ENCODE measurements at regions not wholly inside any gene's neighbourhood (a gene's known extent, or its start where the extent isn't known, plus 50 kb on each side); places are given as distances from the start of the nearest gene placed in this dataset.

DNA sequence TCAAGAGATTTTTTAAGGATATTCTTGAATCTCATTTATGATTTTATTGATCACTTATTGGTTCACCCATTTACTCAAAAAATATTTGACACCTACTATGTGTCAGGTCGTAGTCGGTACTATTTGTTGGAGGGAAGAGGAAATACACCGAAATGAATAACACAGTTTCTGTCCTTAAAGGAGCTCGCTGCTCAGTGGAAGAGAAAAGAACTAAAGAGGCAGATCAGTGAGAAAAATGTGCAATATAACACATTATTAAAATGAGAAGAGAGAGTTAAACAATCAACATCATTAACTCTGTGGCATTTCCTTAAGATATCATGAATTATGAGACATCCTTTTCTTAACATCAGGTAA, 56.1 kb upstream of the ADAMTS9 start:
- Histone ChIP-seq H3K4me1 (ENCODE audit: control insufficient read depth in 1 of 2, insufficient read depth in 2 of 2, low read depth in 1 of 2, low read length in 1 of 2) (no peaks in the 10 kb centered on the region; a peak in 1 of 4 replicates), H2AFZ (ENCODE audit: low read depth) (no peak overlapping the region), H3K4me3 (ENCODE audit: low read depth in 2 of 2, low read length in 1 of 2) (no peak overlapping the region), H3K27me3 (ENCODE audit: insufficient read depth) (no peaks in the 10 kb centered on the region), H4K20me1 (ENCODE audit: insufficient read depth) (no peaks in the 10 kb centered on the region), H3K9me2 (no peaks in the 10 kb centered on the region), H3K79me2 (ENCODE audit: insufficient read depth) (no peaks in the 10 kb centered on the region), H3K27ac (ENCODE audit: low read depth in 2 of 2, low read length in 1 of 2) (no peak overlapping the region), H3K9me3 (no peaks in the 10 kb centered on the region), H3F3A (replicated peaks; ENCODE audit: insufficient read depth) (no peaks in the 10 kb centered on the region), H3K9ac (no peak overlapping the region), H3K36me3 (replicated peaks in 1 of 2; ENCODE audit: control insufficient read depth in 1 of 2, insufficient read depth in 2 of 2, low read length in 1 of 2) (no peaks in the 10 kb centered on the region), H3K4me2 (no peak overlapping the region)
- POLR2A ChIA-PET = no interaction called here
- TF ChIP-seq, protein P1, sequence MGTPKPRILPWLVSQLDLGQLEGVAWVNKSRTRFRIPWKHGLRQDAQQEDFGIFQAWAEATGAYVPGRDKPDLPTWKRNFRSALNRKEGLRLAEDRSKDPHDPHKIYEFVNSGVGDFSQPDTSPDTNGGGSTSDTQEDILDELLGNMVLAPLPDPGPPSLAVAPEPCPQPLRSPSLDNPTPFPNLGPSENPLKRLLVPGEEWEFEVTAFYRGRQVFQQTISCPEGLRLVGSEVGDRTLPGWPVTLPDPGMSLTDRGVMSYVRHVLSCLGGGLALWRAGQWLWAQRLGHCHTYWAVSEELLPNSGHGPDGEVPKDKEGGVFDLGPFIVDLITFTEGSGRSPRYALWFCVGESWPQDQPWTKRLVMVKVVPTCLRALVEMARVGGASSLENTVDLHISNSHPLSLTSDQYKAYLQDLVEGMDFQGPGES (IDR thresholded peaks at IDR 0.05; ENCODE audit: low read depth, low read length) = no peak
- TF ChIP-seq GABPA (IDR thresholded peaks at IDR 0.05; ENCODE audit: low read depth) (no peak), TAF1 (IDR thresholded peaks at IDR 0.05; ENCODE audit: borderline replicate concordance, low read depth, low read length) (no peak), TCF12 (IDR thresholded peaks at IDR 0.05) (no peak), FOXJ3 (CRISPR knock-in tag; IDR thresholded peaks at IDR 0.05) (no peak), EP300 (IDR thresholded peaks at IDR 0.05; ENCODE audit: borderline replicate concordance in 1 of 2, low read depth in 1 of 2, low read length in 1 of 2) (no peak), NRF1 (IDR thresholded peaks at IDR 0.05; ENCODE audit: low read depth, low read length) (no peak), YY1 (IDR thresholded peaks at IDR 0.05; ENCODE audit: low read depth) (no peak), RXRA (IDR thresholded peaks at IDR 0.05; ENCODE audit: borderline replicate concordance, low read depth) (no peak), EZH2phosphoT487 (IDR thresholded peaks at IDR 0.05; ENCODE audit: borderline replicate concordance, low read depth) (no peak), FOXM1 (IDR thresholded peaks at IDR 0.05; ENCODE audit: low read depth) (no peak), SMC3 (IDR thresholded peaks at IDR 0.05; ENCODE audit: low read depth, low read length) (no peak), ELF1 (IDR thresholded peaks at IDR 0.05) (no peak), MXI1 (IDR thresholded peaks at IDR 0.05; ENCODE audit: low read depth, low read length) (no peak), MEF2A (IDR thresholded peaks at IDR 0.05; ENCODE audit: borderline replicate concordance, low read depth) (no peak), JUND (IDR thresholded peaks at IDR 0.05) (no peak)
- TF ChIP-seq, protein P2, sequence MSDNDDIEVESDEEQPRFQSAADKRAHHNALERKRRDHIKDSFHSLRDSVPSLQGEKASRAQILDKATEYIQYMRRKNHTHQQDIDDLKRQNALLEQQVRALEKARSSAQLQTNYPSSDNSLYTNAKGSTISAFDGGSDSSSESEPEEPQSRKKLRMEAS (IDR thresholded peaks at IDR 0.05; ENCODE audit: low read depth) = no peak
- TF ChIP-seq, protein P3, sequence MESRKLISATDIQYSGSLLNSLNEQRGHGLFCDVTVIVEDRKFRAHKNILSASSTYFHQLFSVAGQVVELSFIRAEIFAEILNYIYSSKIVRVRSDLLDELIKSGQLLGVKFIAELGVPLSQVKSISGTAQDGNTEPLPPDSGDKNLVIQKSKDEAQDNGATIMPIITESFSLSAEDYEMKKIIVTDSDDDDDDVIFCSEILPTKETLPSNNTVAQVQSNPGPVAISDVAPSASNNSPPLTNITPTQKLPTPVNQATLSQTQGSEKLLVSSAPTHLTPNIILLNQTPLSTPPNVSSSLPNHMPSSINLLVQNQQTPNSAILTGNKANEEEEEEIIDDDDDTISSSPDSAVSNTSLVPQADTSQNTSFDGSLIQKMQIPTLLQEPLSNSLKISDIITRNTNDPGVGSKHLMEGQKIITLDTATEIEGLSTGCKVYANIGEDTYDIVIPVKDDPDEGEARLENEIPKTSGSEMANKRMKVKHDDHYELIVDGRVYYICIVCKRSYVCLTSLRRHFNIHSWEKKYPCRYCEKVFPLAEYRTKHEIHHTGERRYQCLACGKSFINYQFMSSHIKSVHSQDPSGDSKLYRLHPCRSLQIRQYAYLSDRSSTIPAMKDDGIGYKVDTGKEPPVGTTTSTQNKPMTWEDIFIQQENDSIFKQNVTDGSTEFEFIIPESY (IDR thresholded peaks at IDR 0.05; ENCODE audit: borderline replicate concordance, low read depth) = no peak
- 62% methylated on average over 4 of the region's 4 CpGs for WGBS (ENCODE audit: low lambda C conversion rate)
- no peak for DNase-seq
- CTCF ChIA-PET = no interaction called here
